ENCODE measurements at regions not wholly inside any gene's neighbourhood (a gene's known extent, or its start where the extent isn't known, plus 50 kb on each side); places are given as distances from the start of the nearest gene placed in this dataset.
"Not testable (repeated sequence)": the region's sequence is repeated elsewhere in the genome, so short reads cannot be mapped to it uniquely, and the experiment has no call there.

GRCh38 chr1:161420763-161421455 is 53.2 kb upstream of the CFAP126 start:
- no peak for DNase-seq
- TF ChIP-seq, protein P1, sequence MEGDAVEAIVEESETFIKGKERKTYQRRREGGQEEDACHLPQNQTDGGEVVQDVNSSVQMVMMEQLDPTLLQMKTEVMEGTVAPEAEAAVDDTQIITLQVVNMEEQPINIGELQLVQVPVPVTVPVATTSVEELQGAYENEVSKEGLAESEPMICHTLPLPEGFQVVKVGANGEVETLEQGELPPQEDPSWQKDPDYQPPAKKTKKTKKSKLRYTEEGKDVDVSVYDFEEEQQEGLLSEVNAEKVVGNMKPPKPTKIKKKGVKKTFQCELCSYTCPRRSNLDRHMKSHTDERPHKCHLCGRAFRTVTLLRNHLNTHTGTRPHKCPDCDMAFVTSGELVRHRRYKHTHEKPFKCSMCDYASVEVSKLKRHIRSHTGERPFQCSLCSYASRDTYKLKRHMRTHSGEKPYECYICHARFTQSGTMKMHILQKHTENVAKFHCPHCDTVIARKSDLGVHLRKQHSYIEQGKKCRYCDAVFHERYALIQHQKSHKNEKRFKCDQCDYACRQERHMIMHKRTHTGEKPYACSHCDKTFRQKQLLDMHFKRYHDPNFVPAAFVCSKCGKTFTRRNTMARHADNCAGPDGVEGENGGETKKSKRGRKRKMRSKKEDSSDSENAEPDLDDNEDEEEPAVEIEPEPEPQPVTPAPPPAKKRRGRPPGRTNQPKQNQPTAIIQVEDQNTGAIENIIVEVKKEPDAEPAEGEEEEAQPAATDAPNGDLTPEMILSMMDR (IDR thresholded peaks at IDR 0.05; ENCODE audit: low read depth, low read length): no peak
- Histone ChIP-seq H3K4me3 (ENCODE audit: low read depth, low read length) (no peak overlapping the region), H3K36me3 (no peaks in the 10 kb centered on the region), H3K27me3 (ENCODE audit: insufficient read depth, low read depth, severe bottlenecking) (no peaks in the 10 kb centered on the region), H3K9me3 (ENCODE audit: severe bottlenecking) (no peaks in the 10 kb centered on the region), H3K27ac (no peak overlapping the region)

DNA sequence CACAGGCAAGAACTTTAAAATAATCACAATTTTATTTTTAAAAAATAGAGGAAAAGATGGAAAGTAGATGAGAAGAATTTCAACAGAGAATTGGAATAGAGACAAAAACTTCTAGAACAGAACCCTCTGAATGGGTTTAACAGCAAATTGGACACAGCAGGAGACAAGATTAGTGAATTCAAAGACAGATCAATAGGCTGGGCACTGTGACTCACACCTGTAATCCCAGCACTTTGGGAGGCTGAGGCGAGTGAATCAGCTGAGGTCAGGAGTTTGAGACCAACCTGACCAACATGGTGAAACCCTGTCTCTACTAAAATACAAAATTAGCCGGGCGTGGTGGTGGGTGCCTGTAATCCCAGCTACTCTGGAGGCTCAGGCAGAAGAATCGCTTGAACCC is 49.9 kb upstream of the CFAP126 start:
- H3K4me3 ChIP-seq (ENCODE audit: low read depth, low read length); H3K27ac ChIP-seq; H3K9me3 ChIP-seq (ENCODE audit: severe bottlenecking); DNase-seq; H3K27me3 ChIP-seq (ENCODE audit: insufficient read depth, low read depth, severe bottlenecking); H3K36me3 ChIP-seq: not testable (repeated sequence)

Data from WERI-Rb-1 (cell line).